HG03442 (cell line): ENCODE measurements at regions not wholly inside any gene's neighbourhood (a gene's known extent, or its start where the extent isn't known, plus 50 kb on each side); places are given as distances from the start of the nearest gene placed in this dataset.
A peak's percentile ranks its signal among the peaks of the same experiment; 100 is the strongest.
"Not testable (repeated sequence)": the region's sequence is repeated elsewhere in the genome, so short reads cannot be mapped to it uniquely, and the experiment has no call there.

Experiments used
- ATAC-seq: cut with Tn5 transposase; IDR thresholded peaks from one replicate; pipeline ENCODE4 v1.9.1; 2021; ENCODE audit warnings: mild to moderate bottlenecking, moderate library complexity; ENCODE audit not compliant: unreplicated experiment

DNA sequence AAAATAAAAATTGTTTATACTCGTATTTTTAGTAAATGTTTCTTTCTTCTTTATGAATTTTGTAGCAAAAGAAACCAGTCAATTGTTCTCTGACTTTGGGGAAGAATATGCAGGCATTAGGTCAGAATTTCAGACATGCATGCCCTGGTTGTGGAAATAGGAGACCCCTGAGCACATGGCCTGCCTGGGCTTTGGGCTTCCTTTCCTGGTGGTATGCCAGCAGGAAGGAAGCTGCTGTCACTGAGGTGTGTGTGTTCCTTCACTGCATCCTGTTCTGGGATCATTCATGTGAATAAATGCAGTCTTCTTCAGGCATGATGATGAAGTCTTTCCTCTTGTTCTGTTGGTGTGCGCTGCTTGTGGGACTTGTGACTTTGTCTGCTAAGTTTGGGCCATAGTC is 920.2 kb upstream of the VRK2 start:
- no peak for ATAC-seq

DNA sequence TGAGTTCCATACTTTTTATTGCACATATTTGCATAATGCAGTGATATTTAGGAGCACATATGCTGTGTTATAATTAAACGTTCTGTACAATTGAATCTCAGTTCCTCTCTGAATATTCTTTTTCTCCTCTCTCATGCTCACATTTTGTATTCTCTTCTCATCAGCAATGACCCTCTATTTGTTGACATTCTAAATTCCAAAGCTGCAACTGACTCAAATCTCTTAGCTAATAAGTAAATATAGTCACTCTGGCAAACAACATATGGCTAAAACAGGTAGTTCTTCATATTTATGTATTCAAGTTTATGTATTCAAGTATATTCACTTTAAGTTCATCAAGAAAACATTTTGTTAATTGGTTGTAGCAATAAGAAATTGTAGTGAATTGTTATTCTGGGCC is 907.4 kb upstream of the VRK2 start:
- no peak for ATAC-seq

DNA sequence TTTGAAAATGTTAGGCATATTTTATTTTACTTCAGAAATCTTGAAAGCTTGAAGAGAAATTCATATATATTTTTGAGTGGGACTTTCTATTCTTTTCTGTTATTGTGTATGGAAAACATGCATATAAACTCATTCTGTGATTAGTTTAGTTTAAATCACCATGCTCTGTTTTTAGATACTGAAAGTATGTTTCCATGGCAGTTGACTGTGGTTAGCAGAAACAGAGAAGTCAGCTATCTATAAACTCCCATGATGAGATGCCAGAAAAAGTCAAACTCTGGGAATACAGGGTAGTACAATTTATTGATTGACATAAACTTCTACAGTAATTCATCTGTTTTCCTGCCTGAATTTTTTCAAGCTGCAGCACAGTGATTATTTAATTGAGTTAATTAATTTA is 905.3 kb upstream of the VRK2 start:
- ATAC-seq: peak; percentile 65

DNA sequence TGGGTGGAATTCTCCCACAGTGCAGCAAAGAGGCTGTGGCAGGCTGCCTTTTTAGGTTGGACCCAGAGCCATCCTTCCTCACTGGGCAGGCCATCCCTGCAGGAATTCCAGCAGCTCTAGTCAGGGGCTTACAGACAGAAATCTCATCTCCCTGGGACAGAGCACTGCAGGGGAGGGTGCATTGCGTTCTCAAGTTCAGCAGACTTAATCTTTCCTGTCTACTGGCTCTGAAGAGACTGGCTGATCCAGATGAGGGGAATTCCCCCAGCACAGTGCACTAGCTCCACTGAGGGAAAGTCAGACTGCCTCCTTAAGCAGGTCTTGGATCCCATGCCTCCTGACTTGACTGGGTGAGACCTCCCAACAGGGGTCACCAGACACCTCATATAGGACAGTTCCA is 899.7 kb upstream of the VRK2 start:
- ATAC-seq: no peak

DNA sequence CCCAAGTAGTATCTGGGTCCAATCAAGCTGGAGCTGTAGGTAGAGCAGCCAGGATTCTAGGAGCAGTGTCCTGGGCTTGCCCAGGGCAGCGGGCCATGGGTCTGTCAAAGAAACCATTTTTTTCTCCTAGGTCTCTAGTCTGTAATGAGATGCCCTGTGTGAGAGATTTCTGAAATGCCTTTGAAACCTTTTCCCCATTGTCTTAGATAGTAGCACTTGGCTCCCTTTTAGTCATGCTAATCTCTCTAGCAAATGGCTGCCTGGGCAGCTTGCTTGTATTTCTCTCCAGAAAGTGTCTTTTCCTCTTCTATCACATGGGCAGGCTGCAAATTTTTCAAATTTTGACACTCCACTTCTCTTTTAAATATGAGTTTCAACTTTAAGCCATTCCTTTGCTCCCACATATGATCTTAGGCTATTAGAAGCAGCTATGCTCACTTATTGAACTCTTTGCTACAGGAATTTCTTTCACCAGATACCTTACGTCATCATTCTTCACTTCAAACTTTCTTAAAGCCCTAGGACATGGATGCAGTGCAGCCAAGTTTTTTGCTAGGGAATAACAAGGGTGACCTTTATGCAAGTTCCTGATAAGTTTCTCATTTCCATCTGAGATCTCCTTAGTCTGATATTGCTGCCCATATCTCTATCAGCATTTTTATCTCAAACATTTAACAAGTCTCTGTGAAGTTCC is 890.2 kb upstream of the VRK2 start:
- ATAC-seq: no peak

DNA sequence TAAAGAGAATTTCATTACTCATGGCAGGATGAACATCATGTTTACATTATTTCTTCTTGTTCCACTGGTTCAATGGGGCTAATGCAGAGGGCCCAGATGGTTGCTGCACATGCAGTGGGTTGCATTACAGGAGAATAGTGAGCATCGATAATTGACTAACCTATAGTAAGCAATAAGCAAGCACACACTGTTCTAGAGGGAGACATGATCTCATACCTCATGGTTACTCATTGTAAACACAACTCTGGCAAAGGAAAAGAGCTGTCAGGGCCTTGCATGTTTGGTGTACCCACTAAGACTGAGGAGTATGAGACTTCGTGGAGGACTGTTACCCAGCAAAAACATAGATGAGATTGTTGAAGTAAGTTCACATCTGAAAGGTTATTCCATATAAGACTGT is 885.6 kb upstream of the VRK2 start:
- ATAC-seq: no peak

DNA sequence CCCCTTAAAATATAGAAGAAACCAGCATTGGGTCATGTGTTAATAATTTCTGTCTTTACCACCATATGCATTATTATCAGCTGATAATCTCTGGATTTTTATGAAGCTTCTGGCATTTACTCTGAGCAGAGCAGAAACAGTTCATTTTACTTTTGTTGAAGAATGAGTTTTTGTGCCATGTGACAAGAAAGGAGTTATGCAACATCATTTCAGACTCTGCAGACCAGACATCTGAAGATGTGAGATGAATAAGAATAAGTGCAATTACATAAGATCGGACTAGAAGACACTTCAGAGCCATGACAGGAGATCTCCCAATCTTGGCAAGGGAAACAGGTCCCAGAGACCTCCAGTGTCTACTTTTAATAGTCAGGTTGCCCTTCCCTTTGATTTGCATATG is 869.4 kb upstream of the VRK2 start:
- no peak for ATAC-seq

DNA sequence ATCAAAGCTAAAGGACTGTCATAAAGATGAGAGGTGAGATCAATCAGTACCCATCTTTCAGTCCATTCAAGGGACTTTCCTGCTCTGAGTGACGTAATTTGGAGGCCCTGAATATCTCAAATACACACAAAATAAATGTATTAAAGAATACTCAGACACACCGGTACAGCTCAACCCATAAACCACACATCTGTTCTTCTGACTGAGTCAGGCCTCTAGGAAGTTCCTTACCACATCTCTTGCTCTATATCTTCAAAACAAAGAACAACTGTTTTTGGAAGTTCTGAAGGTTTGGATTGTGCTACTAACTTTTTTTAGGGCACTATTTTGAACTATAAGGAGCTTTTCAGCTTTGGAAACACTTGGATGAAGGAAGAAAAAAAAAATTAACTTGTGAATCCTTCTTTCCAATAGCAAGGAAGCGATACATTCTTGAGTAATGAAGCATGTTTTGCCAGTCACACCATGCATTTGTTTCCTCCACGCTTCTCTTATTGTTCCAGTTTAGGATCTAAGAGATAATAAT is 866.5 kb upstream of the VRK2 start:
- ATAC-seq: no peak

DNA sequence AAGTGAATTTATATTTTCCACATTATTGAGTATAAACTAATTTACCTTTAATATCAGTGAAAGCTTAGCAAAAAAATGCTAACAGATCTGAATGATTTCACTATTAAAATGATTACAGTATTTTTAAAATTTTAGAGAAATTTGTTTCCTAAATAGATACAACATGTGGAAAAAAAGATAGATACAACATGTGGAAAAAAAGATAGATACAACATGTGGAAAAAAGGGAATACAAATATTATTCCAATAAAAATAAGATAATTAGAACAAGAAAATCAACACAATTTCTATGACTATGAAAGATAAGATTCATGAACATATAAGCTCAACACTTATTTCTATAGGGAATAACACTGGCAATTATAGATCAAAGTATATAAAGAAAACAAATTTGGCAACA is 865.9 kb upstream of the VRK2 start:
- no peak for ATAC-seq

DNA sequence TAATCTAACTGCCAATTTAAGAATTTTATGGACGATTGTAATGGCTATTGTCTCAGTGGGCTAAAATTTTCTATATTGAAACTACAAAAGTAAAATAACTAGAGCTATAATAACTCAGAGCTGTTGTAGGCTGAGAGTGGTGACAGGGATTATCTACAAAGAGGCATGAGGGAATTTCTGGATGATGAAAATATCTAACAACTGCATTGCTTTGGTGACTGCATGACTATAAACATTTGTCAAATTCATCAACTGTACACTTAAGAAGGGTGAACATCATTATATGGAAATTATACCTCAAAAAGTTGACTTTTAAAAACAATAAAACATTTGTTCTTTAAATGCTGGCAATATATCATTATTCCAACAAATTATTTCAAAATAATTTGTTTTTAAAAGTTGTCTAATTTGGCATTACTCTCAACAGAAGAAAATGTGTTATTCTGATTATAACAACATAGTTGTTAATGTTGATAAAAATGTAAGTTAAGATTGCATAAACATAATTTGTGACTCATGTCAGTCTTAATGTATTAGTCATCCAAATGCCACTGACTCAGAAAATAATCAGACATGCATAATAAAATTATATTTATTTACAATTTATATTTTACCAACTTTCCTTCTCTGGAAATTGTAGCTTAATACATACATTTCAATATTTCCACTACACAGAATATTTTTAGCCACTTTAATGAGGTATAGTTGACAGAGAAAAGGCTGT is 865.1 kb upstream of the VRK2 start:
- ATAC-seq: no peak

DNA sequence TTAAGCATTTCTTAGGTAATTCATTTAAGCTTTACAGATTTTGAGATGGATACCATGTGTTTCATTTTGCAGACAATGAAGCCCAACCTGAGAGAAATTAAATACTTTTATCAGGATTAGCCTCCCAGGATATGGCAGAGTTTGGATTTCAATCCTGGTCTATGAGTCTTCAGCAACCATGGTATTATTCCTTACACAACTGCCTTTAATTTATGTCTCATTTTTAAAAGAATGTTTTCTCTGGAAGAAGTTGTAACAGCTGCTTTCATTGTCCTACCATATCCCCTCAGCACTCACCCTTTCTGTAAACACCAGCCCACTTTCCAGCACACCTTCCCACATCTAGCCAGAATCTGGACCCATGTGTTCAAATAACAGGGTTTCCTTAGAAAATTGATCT is 863.7 kb upstream of the VRK2 start:
- ATAC-seq: no peak

DNA sequence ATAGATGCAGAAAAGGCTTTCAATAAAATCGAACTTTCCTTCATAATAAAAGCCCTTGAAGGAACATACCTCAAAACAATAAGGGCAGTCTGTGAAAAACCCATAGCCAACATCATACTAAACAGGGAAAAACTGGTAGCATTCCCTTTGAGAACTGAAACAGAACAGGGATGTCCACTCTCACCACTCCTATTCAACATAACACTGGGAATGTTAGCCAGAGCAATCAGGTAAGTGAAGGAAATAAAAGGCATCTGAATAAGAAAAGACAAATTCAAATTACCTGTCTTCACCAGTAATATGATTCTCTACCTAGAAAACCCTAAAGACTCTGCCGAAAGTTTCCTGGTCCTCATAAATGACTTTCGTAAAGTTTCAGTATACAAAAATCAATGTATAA is 861.0 kb upstream of the VRK2 start:
- ATAC-seq: no peak

DNA sequence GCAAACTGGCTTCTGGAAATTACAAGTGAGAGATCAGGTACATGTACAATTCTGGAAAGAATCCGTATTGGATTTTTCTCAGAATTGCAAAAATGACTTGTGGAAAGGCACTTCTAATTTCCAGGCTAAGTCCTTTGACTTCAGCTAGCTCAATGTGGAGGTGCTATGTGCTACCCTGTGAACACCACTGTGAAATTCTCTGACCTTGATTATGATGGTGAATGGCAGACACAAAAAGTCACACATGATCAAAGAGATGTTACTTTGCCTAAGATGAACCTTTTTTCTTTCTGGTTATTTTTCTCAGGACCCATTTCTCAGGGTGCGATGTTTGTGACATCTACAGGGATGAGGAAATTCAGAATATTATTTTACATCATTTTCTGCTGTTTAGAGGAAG is 856.6 kb upstream of the VRK2 start:
- ATAC-seq: no peak

DNA sequence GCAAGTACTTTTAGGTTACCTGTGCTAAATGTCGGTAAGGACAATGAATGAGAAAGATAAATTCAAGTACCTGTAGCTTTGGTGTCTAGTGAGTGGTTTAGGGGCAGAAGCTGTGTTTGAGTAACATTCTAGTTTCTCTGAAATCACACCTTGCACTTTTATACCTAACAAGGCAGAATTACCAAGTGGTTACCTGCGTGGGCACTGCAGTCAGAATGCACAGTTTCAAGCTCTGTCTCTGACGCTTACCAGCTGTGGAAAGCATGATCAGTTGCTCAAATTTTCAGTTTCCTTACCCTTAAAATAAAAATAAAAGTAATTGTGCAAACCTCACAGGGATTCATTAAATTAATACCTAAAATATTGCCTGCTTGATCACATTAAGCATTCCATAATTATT is 846.9 kb upstream of the VRK2 start:
- ATAC-seq: no peak

DNA sequence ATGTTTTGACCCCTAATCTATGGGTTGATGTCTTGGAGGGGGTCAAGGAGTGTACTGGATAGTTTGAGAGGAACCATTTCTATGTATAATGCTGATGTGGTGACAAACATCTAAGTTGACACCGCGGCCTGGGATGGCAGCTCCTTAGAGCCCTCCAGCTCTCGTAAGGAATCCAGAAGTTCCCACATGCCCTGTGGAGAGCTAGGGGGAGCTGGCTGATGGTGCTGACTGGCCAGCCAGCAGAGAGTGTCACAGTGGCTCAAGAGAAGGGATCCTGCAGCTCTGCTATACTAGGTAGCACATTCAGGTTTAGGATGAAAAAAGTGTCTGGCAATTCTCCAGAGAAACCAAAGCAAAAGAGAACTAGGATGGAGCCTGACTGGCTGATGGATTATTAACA is 842.2 kb upstream of the VRK2 start:
- no peak for ATAC-seq

DNA sequence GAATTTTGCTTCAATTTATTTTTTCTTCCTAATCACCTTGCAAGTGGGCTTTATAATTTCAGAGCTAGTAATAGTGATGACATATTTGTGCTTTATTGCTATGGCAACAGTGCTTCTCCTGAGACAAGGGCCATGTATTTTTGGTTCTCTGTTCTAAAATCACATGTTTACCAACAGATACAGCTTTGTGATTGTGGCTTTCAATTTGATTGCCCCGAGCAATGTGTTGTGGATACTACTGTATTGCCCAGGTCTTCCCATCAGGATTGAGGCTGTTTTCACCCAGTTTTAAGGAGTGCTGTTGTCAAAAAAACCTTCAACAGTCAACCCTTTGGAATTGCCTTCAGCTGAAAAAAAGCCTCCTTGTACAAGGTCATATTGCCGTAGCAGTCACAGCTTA is 841.4 kb upstream of the VRK2 start:
- no peak for ATAC-seq

DNA sequence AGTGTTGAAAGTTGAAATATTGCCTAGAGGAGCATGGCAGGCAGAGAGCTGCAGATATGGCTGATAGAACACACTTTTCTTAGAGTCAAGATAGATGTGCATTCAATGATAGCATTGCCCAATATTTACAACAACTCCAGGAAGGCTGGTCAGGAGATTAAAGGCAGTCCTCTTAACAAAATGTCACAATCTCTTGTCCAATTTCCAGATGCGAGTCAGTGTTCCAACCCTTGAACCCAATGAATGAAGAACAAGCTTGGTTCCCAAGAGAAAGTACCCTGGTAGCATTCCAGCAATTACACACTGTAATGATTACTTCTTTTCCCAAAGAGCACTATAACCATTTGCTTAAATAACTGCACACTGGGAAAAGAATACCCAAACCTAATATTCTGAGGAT is 839.4 kb upstream of the VRK2 start:
- ATAC-seq: no peak

DNA sequence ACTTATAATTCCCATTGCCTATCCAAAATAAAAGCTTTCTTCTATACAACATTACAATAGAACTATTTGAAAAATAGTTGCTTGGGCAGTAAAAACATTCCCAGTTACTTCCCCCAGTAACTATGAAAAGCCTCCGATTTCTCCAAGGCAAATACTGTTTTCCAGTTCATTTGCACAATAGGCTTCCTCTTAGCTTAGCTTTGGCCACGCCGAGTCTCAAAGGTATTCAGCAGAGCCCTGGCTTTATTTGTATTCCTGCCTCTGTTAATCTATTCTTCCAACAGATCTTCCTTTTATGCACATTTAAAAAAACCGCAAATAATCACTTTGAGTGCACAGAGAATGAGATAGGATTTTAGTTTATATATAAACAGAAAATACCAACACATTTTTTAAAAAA is 836.8 kb upstream of the VRK2 start:
- ATAC-seq: no peak

DNA sequence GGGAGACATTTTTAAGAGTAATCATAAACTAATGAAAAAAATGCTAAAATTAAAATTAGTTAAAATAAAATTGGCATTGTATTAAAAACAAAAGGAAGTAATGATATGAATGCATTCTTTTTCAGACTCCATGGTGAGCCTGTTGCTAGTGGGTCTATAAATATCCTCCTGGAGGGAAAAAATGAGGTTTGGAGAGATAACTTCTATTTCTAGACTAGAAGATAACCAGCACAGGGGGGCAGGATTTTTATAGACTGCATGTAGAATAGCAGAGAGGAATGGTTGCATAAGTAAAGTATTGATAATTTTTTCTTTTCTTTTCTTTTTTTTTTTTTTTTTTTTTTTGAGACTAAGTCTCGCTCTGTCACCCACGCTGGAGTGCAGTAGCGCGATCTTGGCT is 835.8 kb upstream of the VRK2 start:
- ATAC-seq: no peak

DNA sequence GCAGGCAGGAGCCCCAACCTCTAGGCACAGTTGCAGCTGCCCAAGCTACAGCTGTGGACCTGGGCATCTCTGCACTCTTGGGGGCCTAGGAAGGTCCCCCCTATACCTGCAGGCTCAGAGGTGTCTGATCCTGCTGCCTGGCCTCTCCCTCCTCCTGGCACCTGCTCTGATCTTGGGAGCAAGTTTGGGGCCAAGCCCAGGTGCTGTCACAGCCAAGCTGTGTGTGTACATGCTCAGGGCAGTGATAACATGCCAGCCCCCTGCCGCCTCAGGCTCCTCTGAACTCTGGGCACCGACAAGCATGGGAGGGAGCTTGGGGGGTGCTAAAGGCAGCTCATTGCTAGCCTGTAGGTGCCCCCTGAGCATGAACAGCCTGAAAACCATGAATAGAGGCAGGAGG is 829.6 kb upstream of the VRK2 start:
- no peak for ATAC-seq

DNA sequence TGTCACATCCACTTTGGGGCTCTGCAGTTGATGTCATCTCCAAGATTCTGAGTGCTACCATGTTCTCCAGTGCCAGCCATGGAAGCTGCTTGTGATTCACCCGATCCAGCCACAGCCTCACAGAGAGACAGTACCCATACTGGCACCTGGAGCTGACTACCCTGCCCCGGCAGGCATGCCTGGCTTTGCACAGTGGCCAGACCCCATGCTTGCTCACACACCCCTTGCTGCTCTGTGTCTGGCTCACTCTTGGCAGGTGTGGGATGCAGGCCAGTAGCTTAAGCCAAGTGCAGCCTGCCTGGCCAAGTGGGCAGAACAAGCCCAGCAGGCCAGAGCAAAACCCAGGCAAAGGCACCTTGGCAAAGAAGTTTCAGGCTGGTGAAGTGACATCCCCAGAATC is 828.4 kb upstream of the VRK2 start:
- ATAC-seq: no peak

DNA sequence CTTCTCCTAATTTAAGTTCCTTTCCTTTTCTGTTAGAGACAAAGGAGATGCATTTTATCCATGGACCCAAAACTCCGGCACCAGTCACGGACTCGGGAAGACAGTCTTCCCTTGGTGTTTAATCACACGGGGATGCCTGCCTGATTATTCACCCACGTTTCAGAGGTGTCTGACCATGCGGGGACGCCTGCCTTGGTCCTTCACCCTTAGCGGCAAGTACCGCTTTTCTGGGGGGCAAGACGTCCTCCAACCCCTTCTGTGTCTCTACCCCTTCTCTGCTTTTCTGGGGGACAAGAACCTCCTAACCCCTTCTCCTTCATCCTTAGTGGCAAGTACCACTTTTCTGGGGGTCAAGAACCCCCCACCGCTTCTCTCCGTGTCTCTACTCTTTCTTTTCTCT is 816.9 kb upstream of the VRK2 start:
- ATAC-seq: not testable (repeated sequence)

DNA sequence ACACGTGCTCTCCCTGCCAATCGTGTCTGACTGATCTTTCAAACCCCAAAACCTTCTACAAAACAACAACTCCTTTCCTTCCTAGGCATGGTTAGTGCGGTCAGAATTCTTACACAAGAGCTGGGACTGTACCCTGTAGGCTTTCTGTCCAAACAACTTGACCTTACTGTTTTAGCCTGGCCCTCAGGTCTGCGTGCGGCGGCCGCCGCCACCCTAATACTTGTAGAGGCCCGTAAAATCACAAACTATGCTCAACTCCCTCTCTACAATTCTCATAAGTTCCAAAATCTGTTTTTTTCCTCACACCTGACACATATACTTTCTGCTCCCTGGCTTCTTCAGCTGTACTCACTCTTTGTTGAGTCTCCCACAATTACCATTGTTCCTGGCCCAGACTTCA is 814.3 kb upstream of the VRK2 start:
- not testable (repeated sequence) for ATAC-seq
